NOMO-1 treated with dmso at 0.1 percent for 144 hours (cell line): ENCODE measurements at regions not wholly inside any gene's neighbourhood (a gene's known extent, or its start where the extent isn't known, plus 50 kb on each side); places are given as distances from the start of the nearest gene placed in this dataset.

ENCODE experiments used
- DNase-seq: peaks from one replicate; lab custom pipeline; 2025; ENCODE audit not compliant: unreplicated experiment; lab: John Stamatoyannopoulos, UW

GRCh38 chr1:219478811-219479210, 134.1 kb downstream of the ZC3H11B start:
- DNase-seq, result no peak

GRCh38 chr1:219477861-219478260, 135.0 kb downstream of the ZC3H11B start:
- no peak for DNase-seq

- DNase-seq, result no peak
These were observed 136.2 kb downstream of the ZC3H11B start for GRCh38 chr1:219476716-219477115.

- no peak for DNase-seq
These were observed 136.8 kb downstream of the ZC3H11B start for GRCh38 chr1:219476116-219476515.

- no peak for DNase-seq
These were observed 140.3 kb downstream of the ZC3H11B start for GRCh38 chr1:219472596-219472995.

GRCh38 chr1:219467524-219467923, 145.4 kb downstream of the ZC3H11B start:
- no peak for DNase-seq

DNA sequence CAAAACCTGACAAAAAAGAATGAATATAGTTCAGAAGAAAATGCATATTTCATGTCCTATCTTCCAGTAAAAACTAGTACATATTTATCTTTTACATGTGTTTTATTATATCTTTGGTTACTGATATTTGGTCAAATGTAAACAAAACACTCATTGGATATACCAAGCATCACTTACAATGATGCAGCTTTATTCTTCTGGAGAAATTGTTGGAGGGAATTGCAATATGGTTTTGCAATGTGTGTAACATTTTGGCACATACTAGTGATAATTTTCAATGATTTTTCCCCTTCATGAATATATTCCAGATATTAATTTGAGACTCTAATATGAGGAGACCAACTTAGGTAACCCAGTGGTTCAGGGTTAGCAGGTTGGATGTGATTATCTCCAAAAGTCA, 146.1 kb downstream of the ZC3H11B start:
- DNase-seq, result no peak

DNA sequence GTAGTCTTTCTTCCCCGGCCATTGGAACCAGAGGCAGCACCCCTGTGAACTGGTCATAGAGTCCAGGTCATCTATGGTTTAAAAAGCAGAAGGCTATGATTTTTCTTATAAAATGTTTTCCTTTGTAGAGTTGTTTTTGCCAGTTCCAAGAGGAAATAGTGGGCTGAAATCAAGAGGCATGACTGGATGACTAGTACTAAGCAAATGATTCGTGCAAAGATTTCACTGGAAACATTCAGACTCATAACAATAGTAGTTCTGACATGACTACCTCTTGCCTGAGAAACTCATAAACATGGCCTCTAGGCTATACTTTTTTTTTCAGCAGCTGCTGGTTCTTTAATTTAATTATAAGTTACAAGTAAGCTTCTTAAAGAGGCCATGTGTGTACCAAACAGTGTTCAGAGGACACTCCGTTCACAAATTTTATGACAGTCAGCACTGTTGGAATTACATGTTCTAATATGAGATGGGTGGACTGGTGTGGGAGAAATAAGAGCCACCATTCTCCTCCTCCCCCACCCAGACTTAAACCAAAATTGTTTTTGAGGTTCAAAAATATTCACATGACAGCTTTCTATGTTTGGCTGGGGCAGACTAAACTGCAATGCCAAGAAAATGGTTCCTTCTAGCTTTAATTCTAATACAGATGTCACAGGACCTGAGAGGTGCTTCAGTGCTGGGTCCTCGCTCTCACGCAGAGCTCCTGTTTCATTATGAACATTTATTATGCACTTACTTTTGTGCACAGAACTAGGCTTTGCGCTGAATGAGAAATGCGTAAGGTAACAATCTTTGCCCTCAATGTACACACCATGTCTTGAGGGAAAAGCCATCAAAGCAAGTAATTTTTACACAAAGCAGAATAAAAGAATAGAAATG, 147.5 kb downstream of the ZC3H11B start:
- no peak for DNase-seq

DNA sequence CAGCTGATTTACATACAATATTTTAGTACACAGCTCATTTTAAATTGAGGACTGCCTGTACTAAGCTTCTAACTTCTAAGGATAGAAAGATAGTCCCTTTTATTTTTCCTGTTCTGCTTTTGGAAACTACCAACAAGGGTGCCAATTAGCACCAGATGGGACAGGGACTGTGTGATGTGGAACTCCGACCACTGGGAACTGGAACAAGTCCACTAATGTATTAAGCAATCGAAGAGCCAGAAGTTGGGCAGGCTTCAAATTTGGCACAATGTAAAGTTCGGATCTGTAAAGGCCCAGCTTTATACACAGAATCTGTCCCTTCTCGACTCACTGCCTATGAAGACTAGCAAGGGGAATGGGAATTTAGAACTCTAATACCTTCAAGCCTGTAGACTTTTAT, 149.3 kb downstream of the ZC3H11B start:
- no peak for DNase-seq

GRCh38 chr1:219461981-219462400, 150.9 kb downstream of the ZC3H11B start:
- DNase-seq, result peak; percentile 5

DNA sequence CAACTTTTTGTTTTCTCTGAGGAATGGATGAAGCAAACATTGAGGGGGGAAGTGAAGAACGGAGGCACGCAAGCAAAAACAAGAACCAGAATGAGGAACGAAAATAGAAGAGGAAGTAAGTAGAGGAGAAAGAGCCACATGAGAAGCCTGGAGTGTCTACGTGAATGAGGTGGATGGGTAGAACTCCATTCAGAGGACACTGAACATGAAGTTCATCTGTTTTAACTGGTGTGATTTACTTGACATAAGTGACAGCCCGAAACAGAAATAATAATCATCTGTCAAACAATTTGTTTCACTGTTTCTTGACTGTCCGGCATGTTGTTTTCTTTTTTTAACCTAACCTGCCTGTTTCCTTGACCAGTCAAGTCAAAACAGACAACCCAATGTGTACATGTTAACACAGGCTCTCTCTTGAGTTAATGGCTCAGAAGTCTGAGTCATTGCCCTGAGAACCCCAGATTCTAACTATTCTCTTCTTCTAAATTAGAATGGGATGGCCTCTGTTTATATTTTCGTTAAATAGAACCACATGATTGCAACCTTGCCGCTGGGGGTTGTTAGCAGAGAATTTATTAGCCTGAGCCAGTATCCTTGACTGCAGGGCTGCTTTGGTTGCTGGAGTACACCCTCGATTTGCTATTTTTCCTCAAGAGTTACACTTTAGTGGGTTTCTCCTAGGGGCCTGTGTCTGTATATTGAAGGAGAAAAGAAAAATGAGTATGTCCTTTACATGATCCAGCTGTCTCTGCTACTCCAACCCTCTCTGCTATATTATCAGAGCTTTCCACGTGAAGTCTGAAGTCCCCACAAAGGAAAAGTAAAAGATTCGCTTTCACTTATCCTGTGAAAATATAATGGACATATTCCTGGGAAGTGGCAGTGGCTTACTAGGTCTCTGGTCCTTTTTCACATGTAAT, 151.7 kb downstream of the ZC3H11B start:
- DNase-seq, result peak; percentile 98

DNA sequence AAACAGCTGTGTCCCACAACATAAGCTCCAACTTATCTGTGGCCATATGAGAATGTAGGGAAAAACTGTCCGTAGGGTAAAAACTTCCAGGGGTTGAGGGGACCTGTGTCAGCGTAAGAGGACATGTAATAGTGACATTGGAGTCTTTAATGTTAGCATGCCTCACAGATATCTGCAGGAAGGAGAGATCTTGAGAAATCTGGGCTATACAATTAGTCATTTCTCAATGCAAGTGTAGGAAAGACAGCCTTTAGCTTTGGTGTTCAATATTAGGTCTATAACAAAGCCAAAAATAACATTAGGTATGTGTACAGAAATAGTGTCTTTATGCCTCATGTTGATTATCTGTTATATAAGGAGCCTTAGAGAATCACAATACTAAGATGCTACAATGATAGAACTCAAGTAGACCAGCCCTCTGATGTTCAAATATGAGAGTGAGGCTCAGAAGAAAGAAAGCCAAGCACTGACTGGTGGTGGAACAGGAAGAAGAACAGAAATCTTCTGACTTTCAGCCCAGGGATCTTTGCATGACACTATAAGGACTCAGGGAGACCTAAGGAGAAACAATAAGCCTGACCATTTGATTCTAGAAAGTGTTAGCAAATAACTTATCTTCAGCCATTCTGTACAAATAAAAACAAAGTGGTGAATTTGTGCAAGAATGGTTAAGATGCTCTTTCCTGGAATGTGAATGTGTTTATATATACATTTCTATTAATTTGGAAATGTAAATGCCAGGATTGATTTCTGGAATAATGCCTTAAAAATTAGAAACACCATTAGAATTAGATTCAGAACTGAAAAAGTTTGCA, 152.6 kb downstream of the ZC3H11B start:
- DNase-seq, result peak; percentile 7

DNA sequence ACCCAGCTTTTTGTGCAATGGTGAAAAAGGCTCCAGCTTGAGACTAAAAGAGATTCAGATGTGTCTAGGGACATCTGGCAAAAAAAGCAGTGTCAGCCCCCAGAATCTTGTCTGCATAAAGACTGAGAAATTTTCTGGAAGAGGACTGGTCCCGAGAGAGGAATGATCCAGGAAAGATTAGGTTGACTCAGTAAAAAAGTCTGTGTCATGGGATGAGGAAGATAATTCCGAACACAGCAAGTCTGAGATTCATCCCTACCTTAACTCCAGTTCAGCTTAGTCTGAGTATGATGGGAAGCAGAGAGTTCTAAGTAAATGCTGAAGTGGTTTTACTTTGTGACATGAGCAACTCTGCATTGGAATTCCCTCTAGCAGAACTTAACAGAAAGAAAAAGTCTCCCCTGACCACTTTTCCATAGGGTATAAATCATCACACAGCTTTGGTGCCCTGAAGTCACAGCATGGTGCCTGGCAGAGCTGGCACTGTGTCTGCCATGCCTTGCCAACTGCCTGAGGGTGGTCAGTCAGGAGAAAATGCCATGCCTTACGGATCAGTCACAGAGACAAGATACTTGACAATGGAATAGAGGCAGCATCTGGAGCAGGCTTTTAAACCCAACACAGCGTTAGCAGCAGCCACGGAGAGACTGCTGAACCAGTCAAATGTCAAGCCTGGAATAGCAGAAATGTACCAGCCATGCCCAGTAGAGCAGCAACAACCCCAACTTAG, 153.4 kb downstream of the ZC3H11B start:
- no peak for DNase-seq

DNA sequence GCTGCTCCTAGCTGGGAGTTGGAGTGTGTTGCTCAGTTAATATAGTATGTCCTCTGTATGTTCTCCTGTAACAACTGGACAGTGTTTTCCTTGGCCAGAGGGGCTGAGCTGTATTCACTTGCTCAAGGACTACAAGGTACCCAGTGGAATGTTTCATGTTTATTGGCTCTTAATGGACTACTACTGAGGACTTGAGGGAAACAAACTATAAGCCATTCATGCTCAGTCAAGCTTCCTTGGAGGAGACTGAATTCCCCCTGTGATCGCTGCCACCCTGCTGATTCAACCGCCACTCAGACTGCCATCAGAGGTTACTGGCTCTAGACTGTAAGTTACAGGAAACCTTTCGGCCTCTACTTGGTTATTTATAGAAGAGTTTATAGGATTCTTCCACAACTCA, 166.6 kb downstream of the ZC3H11B start:
- no peak for DNase-seq

GRCh38 chr1:219445864-219446263, 167.0 kb downstream of the ZC3H11B start:
- DNase-seq, result no peak

DNA sequence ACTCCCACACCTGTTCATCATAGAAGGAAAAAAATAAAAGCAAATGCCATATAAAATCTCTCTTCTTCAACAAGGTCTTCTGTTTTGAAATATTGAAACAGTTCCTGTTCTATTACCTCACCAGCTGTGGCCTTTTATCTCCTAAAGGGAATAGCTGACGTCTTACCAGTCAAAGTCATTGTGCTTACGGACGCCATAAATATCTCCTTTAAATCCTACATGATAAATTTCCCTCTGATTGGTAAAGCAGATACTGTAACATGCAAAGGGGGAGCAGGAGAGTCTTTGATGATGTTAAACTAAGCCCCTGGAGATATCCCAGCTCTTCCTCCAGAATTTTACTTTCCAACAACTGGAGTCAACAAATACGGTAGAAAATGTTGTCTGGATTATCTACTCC, 168.4 kb downstream of the ZC3H11B start:
- DNase-seq, result no peak

DNA sequence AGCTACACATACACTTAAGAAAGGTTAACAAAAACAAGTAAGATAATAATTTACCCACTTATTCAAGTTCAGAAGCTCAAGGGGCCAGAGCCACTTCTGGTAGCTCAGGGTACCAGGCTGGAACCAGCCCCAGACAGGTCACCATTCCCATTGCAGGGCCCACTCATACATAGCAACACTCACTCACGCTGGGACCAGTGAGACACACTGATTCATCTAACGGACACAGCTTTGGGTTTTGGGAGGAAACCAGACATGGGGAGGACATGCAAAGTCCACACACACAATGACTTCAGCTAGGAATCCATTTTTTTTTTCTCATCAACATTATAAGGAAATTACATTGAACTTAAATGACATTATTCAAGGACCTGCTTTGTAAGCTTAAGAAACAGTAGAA, 169.1 kb downstream of the ZC3H11B start:
- no peak for DNase-seq

DNA sequence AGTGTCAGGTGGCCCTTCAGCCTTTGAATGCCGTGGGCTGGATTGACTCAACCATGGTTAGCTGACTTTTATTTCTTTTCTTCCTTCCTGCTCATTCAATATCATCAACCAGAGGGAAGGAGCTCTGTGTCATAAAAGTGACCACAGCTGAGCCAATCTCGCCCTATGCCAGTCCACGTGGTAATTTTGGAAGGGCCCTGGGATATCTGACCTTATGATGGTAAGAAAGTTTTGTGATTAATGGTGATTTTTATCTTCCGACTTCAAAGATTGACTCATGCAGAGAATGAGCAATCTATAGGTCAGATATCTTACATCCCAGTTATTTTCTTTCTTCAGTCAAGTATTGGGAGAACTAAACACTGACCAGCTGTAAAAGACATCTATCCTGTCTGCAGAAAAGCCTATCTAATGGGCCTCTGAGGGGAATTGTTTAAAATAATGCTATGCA, 170.3 kb downstream of the ZC3H11B start:
- DNase-seq, result no peak

- DNase-seq, result no peak
These were observed 171.0 kb downstream of the ZC3H11B start for GRCh38 chr1:219441884-219442283.

GRCh38 chr1:219439376-219439775, 173.5 kb downstream of the ZC3H11B start:
- no peak for DNase-seq
